Mesenchymal stem cell (in vitro differentiated cells and primary cell): ENCODE measurements at regions not wholly inside any gene's neighbourhood (a gene's known extent, or its start where the extent isn't known, plus 50 kb on each side); places are given as distances from the start of the nearest gene placed in this dataset.

Experiments used
- DNase-seq: peaks from one replicate; pipeline ENCODE4 v3.0.0-alpha.2; 2013
- H2AFZ ChIP-seq: one replicate; pipeline ENCODE4 v1.6.1; 2013; ENCODE audit warnings: low read depth, mild to moderate bottlenecking, control low read depth, inconsistent platforms, low read length, moderate library complexity
- H2AK5ac ChIP-seq: 2 replicates; pipeline ENCODE4 v1.6.1; 2013; ENCODE audit warnings: low read length, moderate library complexity, mild to moderate bottlenecking, inconsistent platforms; ENCODE audit not compliant: severe bottlenecking
- H2BK120ac ChIP-seq: one replicate; pipeline ENCODE4 v1.6.1; 2013; ENCODE audit warnings: low read depth, mild to moderate bottlenecking, inconsistent platforms, low read length, moderate library complexity
- H2BK12ac ChIP-seq, 2 experiments: one replicate each; pipeline ENCODE4 v1.6.1; 2013; ENCODE audit warnings: inconsistent platforms in 2 of 2, low read length in 2 of 2, mild to moderate bottlenecking in 2 of 2, moderate library complexity in 2 of 2, control low read depth in 1 of 2
- H2BK15ac ChIP-seq: one replicate; pipeline ENCODE4 v1.6.1; 2013; ENCODE audit warnings: mild to moderate bottlenecking, low read depth, inconsistent platforms; ENCODE audit not compliant: poor library complexity, severe bottlenecking
- H2BK5ac ChIP-seq: 2 replicates; pipeline ENCODE4 v1.6.1; 2013; ENCODE audit warnings: low read depth, mild to moderate bottlenecking, low read length, control low read depth, inconsistent platforms; ENCODE audit not compliant: poor library complexity, severe bottlenecking
- H3K14ac ChIP-seq, 2 experiments: one replicate each; pipeline ENCODE4 v1.6.1; 2013; ENCODE audit warnings: inconsistent platforms in 2 of 2, low read length in 2 of 2, control low read depth in 1 of 2, mild to moderate bottlenecking in 1 of 2, moderate library complexity in 1 of 2
- H3K18ac ChIP-seq, 2 experiments: one replicate each; pipeline ENCODE4 v1.6.1; 2013; ENCODE audit warnings: inconsistent platforms in 2 of 2, low read length in 2 of 2, control low read depth in 1 of 2, low read depth in 1 of 2, mild to moderate bottlenecking in 1 of 2
- H3K23ac ChIP-seq, 2 experiments: one replicate each; pipeline ENCODE4 v1.6.1; 2013; ENCODE audit warnings: inconsistent platforms in 2 of 2, low read length in 2 of 2, mild to moderate bottlenecking in 2 of 2, moderate library complexity in 2 of 2, control low read depth in 1 of 2
- H3K27ac ChIP-seq: 2 replicates; pipeline ENCODE4 v1.5.1; 2013; ENCODE audit warnings: mild to moderate bottlenecking, moderate library complexity, low read length, control low read depth, inconsistent platforms; ENCODE audit not compliant: poor library complexity, severe bottlenecking
- H3K27me3 ChIP-seq, 2 experiments: 2 replicates each; pipeline versions ENCODE4 v1.6.1 to v1.7.0; 2013; ENCODE audit warnings: low read length in 2 of 2, mild to moderate bottlenecking in 2 of 2, moderate library complexity in 2 of 2, control low read depth in 1 of 2, inconsistent platforms in 1 of 2; ENCODE audit not compliant: control insufficient read depth in 1 of 2, insufficient read depth in 1 of 2
- H3K36me3 ChIP-seq, 2 experiments: 2 replicates each; pipeline versions ENCODE4 v1.6.1 to v1.7.0; 2013; ENCODE audit warnings: low read length in 2 of 2, control low read depth in 1 of 2, inconsistent platforms in 1 of 2, low read depth in 1 of 2, mild to moderate bottlenecking in 1 of 2; ENCODE audit not compliant: insufficient read depth in 2 of 2, control insufficient read depth in 1 of 2
- H3K4ac ChIP-seq, 2 experiments: one replicate each; pipeline ENCODE4 v1.6.1; 2013; ENCODE audit warnings: inconsistent platforms in 2 of 2, low read length in 2 of 2, mild to moderate bottlenecking in 2 of 2, moderate library complexity in 2 of 2, control low read depth in 1 of 2, low read depth in 1 of 2
- H3K4me1 ChIP-seq: 2 replicates; pipeline ENCODE4 v1.6.1; 2013; ENCODE audit warnings: low read depth, low read length, control low read depth; ENCODE audit not compliant: control insufficient read depth, insufficient read depth
- H3K4me2 ChIP-seq: 2 replicates; pipeline ENCODE4 v1.6.1; 2013; ENCODE audit warnings: low read length, mild to moderate bottlenecking, inconsistent platforms; ENCODE audit not compliant: poor library complexity, severe bottlenecking
- H3K4me3 ChIP-seq, 2 experiments: 2 replicates each; pipeline versions ENCODE4 v1.5.1 to v1.7.0; 2013; ENCODE audit warnings: low read length in 2 of 2, mild to moderate bottlenecking in 2 of 2, control low read depth in 1 of 2, low read depth in 1 of 2; ENCODE audit not compliant: insufficient read depth in 1 of 2
- H3K79me1 ChIP-seq: replicated peaks from 2 replicates; pipeline ENCODE4 v1.6.1; 2013; ENCODE audit warnings: mild to moderate bottlenecking, control low read depth, low read length, inconsistent platforms; ENCODE audit not compliant: poor library complexity, severe bottlenecking
- H3K9ac ChIP-seq: 2 replicates; pipeline ENCODE4 v1.7.0; 2013; ENCODE audit warnings: mild to moderate bottlenecking, low read length, moderate library complexity
- H3K9me3 ChIP-seq: 2 replicates; pipeline ENCODE4 v1.7.0; 2013; ENCODE audit warnings: mild to moderate bottlenecking, low read length; ENCODE audit not compliant: control insufficient read depth
- H4K8ac ChIP-seq: one replicate; pipeline ENCODE4 v1.6.1; 2013; ENCODE audit warnings: inconsistent platforms, mild to moderate bottlenecking, low read length, moderate library complexity
- H4K91ac ChIP-seq: one replicate; pipeline ENCODE4 v1.6.1; 2013; ENCODE audit warnings: mild to moderate bottlenecking, low read length, inconsistent platforms
- WGBS: methylation state at CpG from one replicate; pipeline ENCODE4 v1.1.7; 2013; ENCODE audit warnings: mixed read lengths; 5-methylcytosine and 5-hydroxymethylcytosine counted together

GRCh38 chr7:109073543-109073942 is 503.9 kb downstream of the DNAJB9 start:
- no peaks in the 10 kb centered on the region for H3K9me3 ChIP-seq
- H3K23ac ChIP-seq = no peak overlapping the region
- H3K4me3 ChIP-seq = no peak overlapping the region
- H3K14ac ChIP-seq = no peak overlapping the region
- H4K8ac ChIP-seq = no peak overlapping the region
- no peak overlapping the region for H3K4ac ChIP-seq
- no peak overlapping the region for H3K18ac ChIP-seq
- WGBS = 98% methylated on average over 3 of the region's 3 CpGs
- H2BK12ac ChIP-seq = no peak overlapping the region
- H3K4me1 ChIP-seq = no peaks in the 10 kb centered on the region
- no peak overlapping the region for H2BK120ac ChIP-seq
- no peaks in the 10 kb centered on the region for H3K79me1 ChIP-seq
- no peaks in the 10 kb centered on the region for H3K36me3 ChIP-seq
- no peak overlapping the region for H3K4me2 ChIP-seq
- H3K27me3 ChIP-seq = no peaks in the 10 kb centered on the region
- H2BK15ac ChIP-seq = no peak overlapping the region
- no peak overlapping the region for H3K9ac ChIP-seq
- no peak overlapping the region for H2AFZ ChIP-seq
- no peak overlapping the region for H2AK5ac ChIP-seq
- H2BK5ac ChIP-seq = no peak overlapping the region
- H4K91ac ChIP-seq = no peak overlapping the region
- no peak for DNase-seq
- H3K27ac ChIP-seq = no peak overlapping the region

- H3K4me3 ChIP-seq = no peak overlapping the region
- H2BK5ac ChIP-seq = no peak overlapping the region
- no peak overlapping the region for H3K23ac ChIP-seq
- no peaks in the 10 kb centered on the region for H3K36me3 ChIP-seq
- WGBS = 75% methylated on average over 1 of the region's 2 CpGs
- H4K8ac ChIP-seq = no peak overlapping the region
- H3K27me3 ChIP-seq = no peaks in the 10 kb centered on the region
- no peak overlapping the region for H3K14ac ChIP-seq
- H3K9ac ChIP-seq = no peak overlapping the region
- no peak overlapping the region for H3K27ac ChIP-seq
- H4K91ac ChIP-seq = no peak overlapping the region
- no peak overlapping the region for H2BK15ac ChIP-seq
- H3K4me2 ChIP-seq = no peak overlapping the region
- no peak overlapping the region for H3K18ac ChIP-seq
- no peak overlapping the region for H2BK120ac ChIP-seq
- H3K4ac ChIP-seq = no peak overlapping the region
- H2BK12ac ChIP-seq = no peak overlapping the region
- H3K79me1 ChIP-seq = no peaks in the 10 kb centered on the region
- no peaks in the 10 kb centered on the region for H3K4me1 ChIP-seq
- no peak overlapping the region for H2AFZ ChIP-seq
- H2AK5ac ChIP-seq = no peak overlapping the region
- no peaks in the 10 kb centered on the region for H3K9me3 ChIP-seq
- DNase-seq = no peak
Measured at GRCh38 chr7:109076396-109076972, 506.8 kb downstream of the DNAJB9 start.

- Histone ChIP-seq H4K8ac (no peak overlapping the region), H2BK12ac (no peak overlapping the region), H4K91ac (no peak overlapping the region), H3K18ac (no peak overlapping the region), H3K79me1 (no peaks in the 10 kb centered on the region), H3K23ac (no peak overlapping the region), H2AFZ (no peak overlapping the region), H3K9me3 (no peaks in the 10 kb centered on the region), H3K4me3 (no peak overlapping the region), H3K14ac (no peak overlapping the region), H2BK120ac (no peak overlapping the region), H3K4me1 (no peaks in the 10 kb centered on the region), H2AK5ac (no peak overlapping the region), H3K27me3 (no peaks in the 10 kb centered on the region), H3K36me3 (no peaks in the 10 kb centered on the region), H3K4ac (no peak overlapping the region), H3K4me2 (no peak overlapping the region), H2BK15ac (no peak overlapping the region), H3K27ac (no peak overlapping the region), H3K9ac (no peak overlapping the region), H2BK5ac (no peak overlapping the region)
- WGBS = no CpG with 5 or more reads among the region's 1 CpG
- DNase-seq = no peak
Measured at GRCh38 chr7:109091042-109091441, 521.4 kb downstream of the DNAJB9 start.

GRCh38 chr7:109092268-109092667 is 522.6 kb downstream of the DNAJB9 start:
- H2BK15ac ChIP-seq = no peak overlapping the region
- H3K14ac ChIP-seq = no peak overlapping the region
- H4K8ac ChIP-seq = no peak overlapping the region
- H2AK5ac ChIP-seq = no peak overlapping the region
- H3K27ac ChIP-seq = no peak overlapping the region
- H4K91ac ChIP-seq = no peak overlapping the region
- no peak overlapping the region for H2BK120ac ChIP-seq
- H3K9me3 ChIP-seq = no peaks in the 10 kb centered on the region
- no peaks in the 10 kb centered on the region for H3K27me3 ChIP-seq
- no peak overlapping the region for H3K23ac ChIP-seq
- H2BK5ac ChIP-seq = no peak overlapping the region
- no peak overlapping the region for H3K4ac ChIP-seq
- WGBS = no CpG with 5 or more reads among the region's 1 CpG
- H2BK12ac ChIP-seq = no peak overlapping the region
- no peak overlapping the region for H2AFZ ChIP-seq
- no peak overlapping the region for H3K18ac ChIP-seq
- H3K9ac ChIP-seq = no peak overlapping the region
- H3K4me3 ChIP-seq = no peak overlapping the region
- no peaks in the 10 kb centered on the region for H3K36me3 ChIP-seq
- H3K4me2 ChIP-seq = no peak overlapping the region
- H3K79me1 ChIP-seq = no peaks in the 10 kb centered on the region
- H3K4me1 ChIP-seq = no peaks in the 10 kb centered on the region
- no peak for DNase-seq
